ENCODE measurements at regions not wholly inside any gene's neighbourhood (a gene's known extent, or its start where the extent isn't known, plus 50 kb on each side); places are given as distances from the start of the nearest gene placed in this dataset.

DNA sequence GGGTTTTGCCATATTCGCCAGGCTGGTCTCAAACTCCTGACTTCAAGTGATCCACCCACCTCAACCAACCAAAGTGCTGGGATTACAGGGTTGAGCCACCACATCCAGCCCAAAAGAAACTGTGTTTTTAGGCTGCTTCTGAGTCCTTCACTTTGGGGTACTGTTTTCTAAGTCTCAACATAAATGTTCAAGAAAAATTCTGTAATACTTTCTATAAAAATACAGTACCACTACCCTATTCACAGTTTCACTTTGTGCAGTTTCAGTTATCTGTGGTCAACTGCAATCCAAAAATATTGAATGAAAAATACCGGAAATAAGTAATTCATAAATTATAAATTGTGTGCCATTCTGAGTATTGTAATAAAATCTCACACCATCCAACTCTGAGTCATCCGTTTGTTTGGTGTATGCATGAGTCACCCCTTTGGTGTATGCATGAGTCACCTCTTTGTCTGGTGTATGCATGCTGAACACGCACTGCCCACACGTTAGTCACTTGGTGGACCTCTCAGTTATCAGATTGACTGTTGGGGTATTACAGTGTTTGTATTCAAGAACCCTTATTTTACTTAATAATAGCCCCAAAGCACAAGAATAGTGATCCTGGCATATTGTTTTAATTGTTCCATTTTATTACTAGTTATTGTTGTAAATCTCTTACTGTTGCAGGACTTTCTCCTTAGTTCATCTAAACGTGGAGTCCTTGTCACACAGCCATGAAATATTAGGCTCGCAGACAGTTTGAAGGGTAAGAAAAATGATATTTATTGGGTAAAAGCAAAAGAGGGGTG is 190.2 kb downstream of the FSCB start:
- no peaks in the 10 kb centered on the region for H3K9me2 ChIP-seq (replicated peaks; ENCODE audit: control insufficient read depth, low read length)
- H4K20me1 ChIP-seq (ENCODE audit: control insufficient read depth, insufficient read depth, low read depth, low read length) = no peaks in the 10 kb centered on the region
- no peaks in the 10 kb centered on the region for H3K9me3 ChIP-seq (ENCODE audit: control insufficient read depth, insufficient read depth, low read length)
- H3K4me2 ChIP-seq (ENCODE audit: low read length) = no peak overlapping the region
- no peaks in the 10 kb centered on the region for H3F3A ChIP-seq (ENCODE audit: control insufficient read depth, insufficient read depth)
- H3K36me3 ChIP-seq (ENCODE audit: control insufficient read depth, low read length) = no peaks in the 10 kb centered on the region
- no peak overlapping the region for H3K27ac ChIP-seq (ENCODE audit: low read depth, low read length)
- H3K27me3 ChIP-seq (ENCODE audit: control insufficient read depth, low read length) = no peaks in the 10 kb centered on the region
- H3K4me3 ChIP-seq (ENCODE audit: low read length) = no peak overlapping the region
- H3K79me2 ChIP-seq (ENCODE audit: control insufficient read depth, low read length) = no peaks in the 10 kb centered on the region
- no peaks in the 10 kb centered on the region for H3K4me1 ChIP-seq (ENCODE audit: control insufficient read depth, low read length)
- no peak for TF ChIP-seq EZH2phosphoT487 (IDR thresholded peaks at IDR 0.05; ENCODE audit: borderline replicate concordance, low read length)
- TF ChIP-seq, protein P1, sequence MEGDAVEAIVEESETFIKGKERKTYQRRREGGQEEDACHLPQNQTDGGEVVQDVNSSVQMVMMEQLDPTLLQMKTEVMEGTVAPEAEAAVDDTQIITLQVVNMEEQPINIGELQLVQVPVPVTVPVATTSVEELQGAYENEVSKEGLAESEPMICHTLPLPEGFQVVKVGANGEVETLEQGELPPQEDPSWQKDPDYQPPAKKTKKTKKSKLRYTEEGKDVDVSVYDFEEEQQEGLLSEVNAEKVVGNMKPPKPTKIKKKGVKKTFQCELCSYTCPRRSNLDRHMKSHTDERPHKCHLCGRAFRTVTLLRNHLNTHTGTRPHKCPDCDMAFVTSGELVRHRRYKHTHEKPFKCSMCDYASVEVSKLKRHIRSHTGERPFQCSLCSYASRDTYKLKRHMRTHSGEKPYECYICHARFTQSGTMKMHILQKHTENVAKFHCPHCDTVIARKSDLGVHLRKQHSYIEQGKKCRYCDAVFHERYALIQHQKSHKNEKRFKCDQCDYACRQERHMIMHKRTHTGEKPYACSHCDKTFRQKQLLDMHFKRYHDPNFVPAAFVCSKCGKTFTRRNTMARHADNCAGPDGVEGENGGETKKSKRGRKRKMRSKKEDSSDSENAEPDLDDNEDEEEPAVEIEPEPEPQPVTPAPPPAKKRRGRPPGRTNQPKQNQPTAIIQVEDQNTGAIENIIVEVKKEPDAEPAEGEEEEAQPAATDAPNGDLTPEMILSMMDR (IDR thresholded peaks at IDR 0.05; ENCODE audit: low read depth, low read length, poor library complexity, severe bottlenecking) = no peak

GRCh38 chr14:44309331-44309730 is 197.8 kb downstream of the FSCB start:
- Histone ChIP-seq H3F3A (ENCODE audit: control insufficient read depth, insufficient read depth) (no peaks in the 10 kb centered on the region), H3K4me1 (ENCODE audit: control insufficient read depth, low read length) (no peaks in the 10 kb centered on the region)
- TF ChIP-seq, protein P1 (IDR thresholded peaks at IDR 0.05; ENCODE audit: low read depth, low read length, poor library complexity, severe bottlenecking) = no peak

DNA sequence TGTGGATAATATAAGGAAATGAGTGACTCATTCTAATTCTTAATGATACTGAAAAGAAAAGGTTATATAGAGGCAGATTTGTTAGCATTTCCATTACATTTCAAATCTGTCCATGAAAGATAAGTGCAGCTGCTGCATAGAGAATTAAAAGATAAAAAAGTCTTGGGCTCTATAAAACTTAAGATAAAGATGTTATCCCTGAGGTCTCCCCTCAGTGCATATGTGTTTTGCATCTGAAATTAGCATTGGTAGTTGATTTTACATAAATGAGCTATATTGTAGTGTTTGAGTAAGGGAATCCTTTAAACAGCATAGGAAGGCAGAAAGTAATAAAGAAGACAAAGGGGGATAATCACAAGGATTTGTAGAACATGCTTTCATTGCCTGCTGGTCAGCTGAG is 206.2 kb downstream of the FSCB start:
- H3K9me3 ChIP-seq (ENCODE audit: control insufficient read depth, insufficient read depth, low read length) = no peaks in the 10 kb centered on the region

More at GRCh38 chr14:44309331-44309730, 197.8 kb downstream of the FSCB start:
- Histone ChIP-seq H3K9me2 (replicated peaks; ENCODE audit: control insufficient read depth, low read length) (no peaks in the 10 kb centered on the region), H3K79me2 (ENCODE audit: control insufficient read depth, low read length) (no peaks in the 10 kb centered on the region), H3K4me3 (ENCODE audit: low read length) (no peak overlapping the region), H3K4me2 (ENCODE audit: low read length) (no peak overlapping the region), H4K20me1 (ENCODE audit: control insufficient read depth, insufficient read depth, low read depth, low read length) (no peaks in the 10 kb centered on the region), H3K27me3 (ENCODE audit: control insufficient read depth, low read length) (no peaks in the 10 kb centered on the region), H3K27ac (ENCODE audit: low read depth, low read length) (no peak overlapping the region), H3K36me3 (ENCODE audit: control insufficient read depth, low read length) (no peaks in the 10 kb centered on the region), H3K9me3 (ENCODE audit: control insufficient read depth, insufficient read depth, low read length) (no peaks in the 10 kb centered on the region)

More for the DNA sequence above, 206.2 kb downstream of the FSCB start:
- H3K4me3 ChIP-seq (ENCODE audit: low read length) = no peak overlapping the region
- H3K4me1 ChIP-seq (ENCODE audit: control insufficient read depth, low read length) = no peaks in the 10 kb centered on the region
- H3K27me3 ChIP-seq (ENCODE audit: control insufficient read depth, low read length) = no peaks in the 10 kb centered on the region
- no peaks in the 10 kb centered on the region for H3K36me3 ChIP-seq (ENCODE audit: control insufficient read depth, low read length)
- H3K79me2 ChIP-seq (ENCODE audit: control insufficient read depth, low read length) = no peaks in the 10 kb centered on the region
- H3K9me2 ChIP-seq (replicated peaks; ENCODE audit: control insufficient read depth, low read length) = no peaks in the 10 kb centered on the region
- H3K27ac ChIP-seq (ENCODE audit: low read depth, low read length) = no peak overlapping the region
- no peak overlapping the region for H3K4me2 ChIP-seq (ENCODE audit: low read length)
- H3F3A ChIP-seq (ENCODE audit: control insufficient read depth, insufficient read depth) = no peaks in the 10 kb centered on the region
- H4K20me1 ChIP-seq (ENCODE audit: control insufficient read depth, insufficient read depth, low read depth, low read length) = no peaks in the 10 kb centered on the region
- TF ChIP-seq, protein P1 (IDR thresholded peaks at IDR 0.05; ENCODE audit: low read depth, low read length, poor library complexity, severe bottlenecking) = no peak
- TF ChIP-seq EZH2phosphoT487 (IDR thresholded peaks at IDR 0.05; ENCODE audit: borderline replicate concordance, low read length) = no peak
